GM18867 (cell line): ENCODE measurements at regions not wholly inside any gene's neighbourhood (a gene's known extent, or its start where the extent isn't known, plus 50 kb on each side); places are given as distances from the start of the nearest gene placed in this dataset.
A peak's percentile ranks its signal among the peaks of the same experiment; 100 is the strongest.
"Not testable (repeated sequence)": the region's sequence is repeated elsewhere in the genome, so short reads cannot be mapped to it uniquely, and the experiment has no call there.

Experiments
- ATAC-seq: cut with Tn5 transposase; IDR thresholded peaks from one replicate; pipeline ENCODE4 v1.9.1; 2021; ENCODE audit warnings: mild to moderate bottlenecking, moderate library complexity; ENCODE audit not compliant: unreplicated experiment

DNA sequence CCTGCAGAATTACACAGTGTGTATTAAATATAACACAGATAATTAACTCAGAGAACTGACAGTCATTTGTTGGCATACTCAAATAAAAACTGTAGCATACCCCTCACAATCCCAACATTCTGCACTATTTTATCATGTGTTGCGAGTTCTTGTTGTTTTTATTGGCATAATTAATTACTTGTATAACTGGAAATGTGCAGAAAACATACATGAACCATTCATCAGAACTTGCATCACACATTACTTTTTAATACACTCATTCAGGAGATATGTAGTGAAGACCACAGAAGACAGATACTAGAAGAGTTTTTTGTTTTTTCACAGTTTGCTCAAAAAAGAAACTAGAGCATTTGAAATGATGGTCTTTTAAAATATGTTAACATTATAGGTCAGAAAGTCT is 74.6 kb upstream of the NEIL3 start:
- ATAC-seq = no peak

DNA sequence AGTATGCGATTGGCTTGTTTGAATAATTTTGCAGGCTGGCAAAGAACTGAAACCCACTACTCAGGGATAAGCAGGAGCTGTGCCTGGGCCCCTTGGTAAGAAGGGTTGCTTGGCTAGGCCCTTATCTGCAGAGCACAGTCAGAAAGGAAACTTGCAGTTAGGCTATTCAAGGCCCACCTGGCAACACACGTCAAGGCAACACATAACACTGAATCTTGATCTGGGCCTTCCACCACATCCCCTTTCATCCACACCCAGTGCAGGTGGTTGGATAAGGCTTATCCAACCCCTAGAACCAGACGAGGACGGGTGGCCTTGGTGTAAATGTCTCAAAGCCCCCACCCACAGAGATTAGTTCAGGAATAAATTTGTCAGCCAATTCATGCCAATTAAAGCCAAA is 72.8 kb upstream of the NEIL3 start:
- ATAC-seq = no peak

GRCh38 chr4:177237291-177237690 is 72.4 kb upstream of the NEIL3 start:
- ATAC-seq = no peak

GRCh38 chr4:177239477-177239876 is 70.2 kb upstream of the NEIL3 start:
- no peak for ATAC-seq

DNA sequence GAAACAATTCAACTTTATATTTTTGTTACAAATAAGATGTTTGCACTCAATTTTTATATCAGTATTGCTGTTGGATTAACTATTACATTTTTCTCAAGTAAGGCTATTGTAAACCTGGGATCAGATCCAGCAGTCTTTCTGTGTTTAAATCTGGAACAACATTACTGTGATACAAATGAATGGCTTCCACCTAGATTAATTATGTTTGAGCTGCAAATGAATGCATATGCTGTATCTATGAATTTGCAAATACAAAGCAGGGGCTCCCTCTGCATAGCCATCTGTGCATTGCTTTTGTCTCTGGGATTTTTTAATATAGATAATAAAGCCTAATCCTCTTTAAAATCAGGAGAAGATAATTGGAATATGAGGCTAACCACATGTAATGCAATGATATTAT is 69.8 kb upstream of the NEIL3 start:
- no peak for ATAC-seq

GRCh38 chr4:177242651-177243286 is 66.9 kb upstream of the NEIL3 start:
- no peak for ATAC-seq

GRCh38 chr4:177246641-177247584 is 62.8 kb upstream of the NEIL3 start:
- ATAC-seq = no peak

DNA sequence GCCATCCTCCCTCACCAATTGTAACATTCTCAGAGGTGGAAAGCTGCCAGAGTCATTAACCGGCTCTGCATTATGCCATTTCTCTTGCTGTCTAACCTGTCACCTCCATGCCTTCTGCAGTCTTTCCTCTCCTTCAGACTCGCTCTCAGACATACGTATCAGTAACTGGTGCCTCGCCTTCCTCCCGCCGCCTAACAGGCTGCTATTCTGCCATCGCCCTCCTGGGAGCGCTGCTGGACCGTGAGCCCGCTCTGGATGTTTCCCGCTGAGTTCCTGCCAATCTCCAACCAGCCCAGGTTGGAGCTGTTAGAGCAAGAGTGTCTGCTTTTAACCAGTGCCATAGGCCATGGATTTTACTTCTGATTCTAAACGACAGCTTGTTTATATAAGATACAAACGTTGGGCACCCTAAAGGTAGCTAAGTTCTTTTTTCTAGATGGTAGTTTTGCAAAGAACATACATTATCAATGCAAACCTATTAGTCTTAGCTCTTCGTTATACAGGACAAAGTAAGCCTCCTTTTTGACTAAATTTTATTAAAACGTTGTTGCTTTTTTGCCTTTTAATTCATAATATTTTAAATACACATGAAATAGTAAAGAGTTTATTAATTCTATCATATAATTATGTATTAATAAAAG is 59.5 kb upstream of the NEIL3 start:
- peak; percentile 97 for ATAC-seq

- no peak for ATAC-seq
These were observed 58.4 kb upstream of the NEIL3 start for GRCh38 chr4:177251237-177251636.

DNA sequence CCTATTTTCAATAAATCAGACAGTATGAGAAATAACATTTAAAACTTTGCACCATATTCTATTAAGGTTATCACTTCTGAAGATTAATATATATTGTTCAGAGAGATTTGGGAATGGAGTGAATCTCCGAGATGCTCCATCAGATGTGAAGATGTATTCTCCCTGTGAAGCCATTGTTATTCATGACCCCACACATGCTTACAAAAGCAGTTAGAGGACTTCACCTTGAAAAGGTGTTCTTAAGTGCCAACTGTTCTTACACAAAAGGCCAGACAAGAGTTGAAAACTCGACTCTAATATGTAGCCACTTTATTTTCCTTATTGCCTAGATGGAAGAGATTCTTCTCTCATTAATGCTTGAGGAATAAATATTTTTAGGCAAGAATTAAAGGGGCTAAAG is 54.3 kb upstream of the NEIL3 start:
- ATAC-seq = no peak

DNA sequence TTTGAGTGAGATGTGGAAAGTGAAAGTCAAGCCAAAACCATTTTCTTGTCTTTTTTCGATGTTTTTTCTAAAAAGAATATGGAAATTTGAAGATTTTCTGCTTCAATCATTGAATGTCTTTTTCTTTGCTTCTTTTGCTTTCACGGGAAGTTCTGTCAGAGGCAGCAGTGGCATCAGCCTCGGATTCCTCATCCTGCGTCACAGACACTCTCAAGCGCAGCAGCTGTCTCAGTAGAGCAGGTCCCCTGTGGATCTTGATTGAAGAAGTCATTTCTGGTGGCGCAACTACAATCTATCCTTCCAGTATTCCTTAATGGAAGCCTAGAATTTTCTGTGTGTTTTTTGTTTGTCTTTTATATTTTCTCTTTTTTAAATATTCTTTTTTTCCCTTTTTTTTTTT is 52.7 kb upstream of the NEIL3 start:
- ATAC-seq = no peak

GRCh38 chr4:177259466-177259865 is 50.2 kb upstream of the NEIL3 start:
- ATAC-seq = not testable (repeated sequence)
